ENCODE measurements at regions not wholly inside any gene's neighbourhood (a gene's known extent, or its start where the extent isn't known, plus 50 kb on each side); places are given as distances from the start of the nearest gene placed in this dataset.

DNA sequence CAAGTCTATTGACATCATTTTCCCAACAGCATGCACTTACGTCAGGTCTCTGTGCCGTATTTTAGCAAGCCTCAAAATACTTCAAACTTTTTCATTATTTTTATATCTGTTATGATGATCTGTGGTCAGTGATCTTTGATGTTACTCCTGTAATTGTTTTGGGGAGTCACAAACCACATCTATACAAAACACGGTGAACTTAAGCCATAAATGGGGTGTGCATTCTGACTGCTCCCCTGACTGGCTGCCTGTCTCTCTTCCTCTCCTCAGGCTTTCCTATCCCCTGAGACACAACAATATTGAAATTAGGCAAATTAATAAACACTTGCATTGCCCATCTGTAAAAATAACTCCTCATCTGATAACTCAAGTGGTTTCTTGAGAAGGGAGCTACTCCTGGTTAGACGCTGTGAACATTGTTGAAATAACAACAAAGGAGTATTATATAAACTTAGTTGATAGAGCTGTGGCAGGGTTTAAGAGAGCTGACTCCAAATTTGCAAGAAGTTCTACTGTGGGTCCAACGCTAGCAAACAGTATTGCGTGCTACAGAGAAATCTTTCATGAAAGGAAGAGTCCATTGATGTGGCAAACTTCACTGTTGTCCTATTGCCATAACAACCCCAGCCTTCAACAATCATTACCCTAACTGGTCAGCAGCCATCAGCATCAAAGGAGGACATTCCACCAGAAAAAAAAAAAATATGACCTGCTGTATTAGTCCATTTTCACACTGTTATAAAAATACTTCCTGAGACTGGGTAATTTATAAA, 105.8 kb upstream of the DSCAM start:
- no peak for TF ChIP-seq POLR2AphosphoS5 (IDR thresholded peaks at IDR 0.05; ENCODE audit: low read depth, low read length)
- no peak for TF ChIP-seq POLR2A (IDR thresholded peaks at IDR 0.05; ENCODE audit: low read depth, low read length)
- no peak for TF ChIP-seq TAF1 (IDR thresholded peaks at IDR 0.05; ENCODE audit: borderline replicate concordance, low read depth, low read length)
